ENCODE measurements at regions not wholly inside any gene's neighbourhood (a gene's known extent, or its start where the extent isn't known, plus 50 kb on each side); places are given as distances from the start of the nearest gene placed in this dataset.

GRCh38 chr13:90721937-90722336, 625.5 kb upstream of the MIR17HG start:
- Histone ChIP-seq H3K4me2 (ENCODE audit: low read depth, low read length) (no peak overlapping the region), H4K20me1 (ENCODE audit: insufficient read depth, low read length) (no peaks in the 10 kb centered on the region), H3K4me1 (ENCODE audit: control insufficient read depth, insufficient read depth, low read length) (no peaks in the 10 kb centered on the region), H3K9me1 (ENCODE audit: insufficient read depth, low read length) (no peaks in the 10 kb centered on the region), H2AFZ (replicated peaks; ENCODE audit: low read length, poor library complexity) (no peak overlapping the region), H2BK15ac (ENCODE audit: low read depth, low read length) (no peak overlapping the region), H3K27me3 (ENCODE audit: control insufficient read depth, insufficient read depth, low read length) (no peaks in the 10 kb centered on the region), H4K91ac (ENCODE audit: insufficient read depth, low read depth, low read length) (no peak overlapping the region), H2BK5ac (ENCODE audit: low read depth, low read length, poor library complexity, severe bottlenecking) (no peak overlapping the region), H4K8ac (ENCODE audit: low read depth in 2 of 2, low read length in 2 of 2) (no peak overlapping the region), H3K4ac (ENCODE audit: low read depth, low read length) (no peak overlapping the region), H3K4me3 (ENCODE audit: insufficient read depth, low read depth, low read length) (no peak overlapping the region), H4K5ac (ENCODE audit: low read depth, low read length) (no peak overlapping the region), H3K18ac (ENCODE audit: low read depth, low read length) (no peak overlapping the region), H3K27ac (ENCODE audit: insufficient read depth, low read length) (no peak overlapping the region), H2BK120ac (ENCODE audit: low read depth, low read length) (no peak overlapping the region), H3K9ac (ENCODE audit: low read depth, low read length) (no peak overlapping the region), H3K23ac (ENCODE audit: low read depth, low read length) (no peak overlapping the region), H3K14ac (replicated peaks; ENCODE audit: low read depth, low read length) (no peak overlapping the region), H3K79me1 (ENCODE audit: low read depth in 1 of 2, low read length in 2 of 2) (no peaks in the 10 kb centered on the region), H2AK5ac (ENCODE audit: low read depth, low read length) (no peak overlapping the region), H3K9me3 (ENCODE audit: control insufficient read depth, insufficient read depth, low read length) (no peaks in the 10 kb centered on the region), H2BK20ac (ENCODE audit: low read depth, low read length) (no peak overlapping the region), H3K36me3 (ENCODE audit: control insufficient read depth, insufficient read depth, low read length) (no peaks in the 10 kb centered on the region), H2AK9ac (replicated peaks; ENCODE audit: low read depth, low read length, poor library complexity) (no peak overlapping the region), H3K56ac (ENCODE audit: extremely low read depth, insufficient read depth, low read length) (no peak overlapping the region)
- no peak for DNase-seq
- ChIA-PET POLR2A (ENCODE audit: unreplicated experiment) (no interaction called here), CTCF (no interaction called here)
- no TSS peak for BruUV-seq (replicated peaks)
- no CpG with 5 or more reads among the region's 3 CpGs for WGBS, 2 experiments (ENCODE audit: extremely low coverage in 2 of 2, insufficient read length in 1 of 2)
- no peak for ATAC-seq (ENCODE audit: low read depth)
- dilution Hi-C loops (cut with HindIII; ENCODE audit: low sequenced_read_pairs, unreplicated experiment) = no loop called here
- intact Hi-C loops (cut with micrococcal nuclease) = no loop called here
- TF ChIP-seq USF2 (IDR thresholded peaks at IDR 0.05; ENCODE audit: low read depth, low read length) = no peak
- TF ChIP-seq FOS (IDR thresholded peaks at IDR 0.05; ENCODE audit: low read depth, low read length) = no peak
- no peak for TF ChIP-seq ELK1 (IDR thresholded peaks at IDR 0.05; ENCODE audit: borderline replicate concordance, low read depth, low read length)
- in situ Hi-C loops (cut with MboI; ENCODE audit: low sequenced_read_pairs) = no loop called here

Measured in IMR-90 (cell line).